HEK293 (cell line): ENCODE measurements at regions not wholly inside any gene's neighbourhood (a gene's known extent, or its start where the extent isn't known, plus 50 kb on each side); places are given as distances from the start of the nearest gene placed in this dataset.

Experiments
- ZNF416 ChIP-seq: fragments of 450-650 bp; formaldehyde crosslinking; IDR thresholded peaks from 2 replicates; pipeline ENCODE4 v1.5.1; 2016; ENCODE audit warnings: missing biosample characterization, missing genetic modification characterization

- no peak for TF ChIP-seq ZNF416 (tag by site-specific recombination)
- TF ChIP-seq, all 188 proteins: peak for 0
Measured at GRCh38 chr7:142308326-142308725, 50.5 kb upstream of the PRSS58 start (continued).
